ENCODE measurements at regions not wholly inside any gene's neighbourhood (a gene's known extent, or its start where the extent isn't known, plus 50 kb on each side); places are given as distances from the start of the nearest gene placed in this dataset.

DNA sequence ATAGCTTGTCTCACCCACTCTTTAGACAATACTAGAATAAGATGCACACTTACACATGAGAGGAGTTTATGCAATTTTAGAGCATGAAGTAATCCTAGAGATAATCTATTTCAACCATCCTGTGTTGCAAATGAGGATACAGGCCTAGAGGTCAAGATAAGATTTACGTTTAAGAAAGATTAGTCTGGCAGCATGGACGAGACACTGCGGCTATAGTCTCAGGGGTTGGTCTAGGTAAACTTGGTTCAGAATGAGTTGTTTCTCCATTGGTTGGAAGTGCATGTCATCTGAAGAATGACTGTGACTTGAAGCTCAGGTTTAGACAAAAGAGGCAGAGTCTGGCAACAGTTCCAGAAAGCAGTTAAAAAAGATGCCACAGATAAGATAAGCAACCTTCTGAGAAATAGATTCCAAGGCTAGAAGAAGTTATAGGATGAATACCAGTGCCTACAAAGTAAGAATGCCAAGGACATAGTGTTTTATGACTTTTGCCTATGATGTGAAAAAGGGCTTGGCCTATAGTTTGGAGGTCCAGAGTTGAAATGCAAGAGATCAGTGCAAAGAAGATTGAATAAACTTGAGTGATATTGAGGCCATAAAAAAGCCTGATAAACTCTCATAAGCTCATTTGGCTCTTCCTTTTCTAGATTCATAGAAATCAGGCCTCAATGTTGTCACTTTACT, 631.0 kb downstream of the SQOR start:
- DNase-seq: no peak

DNA sequence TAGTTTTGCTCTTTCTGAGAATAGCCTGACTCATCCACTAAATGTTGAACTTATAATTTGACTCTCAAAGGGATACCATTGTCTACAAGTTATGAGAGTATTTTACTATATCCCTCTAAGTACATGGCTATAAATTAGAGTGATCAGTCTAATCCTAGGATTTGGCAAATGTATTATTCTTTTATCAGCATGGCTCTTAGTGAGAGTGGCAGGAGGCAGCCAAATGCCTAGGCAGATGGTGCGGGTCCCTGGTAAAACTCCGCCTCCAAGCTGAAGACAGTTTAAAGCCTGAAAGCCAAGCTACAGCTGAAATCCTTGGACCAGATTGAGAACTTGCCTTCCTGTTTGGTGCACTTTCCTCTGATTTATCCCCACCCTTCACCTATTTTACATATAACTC, 631.8 kb downstream of the SQOR start:
- DNase-seq: no peak

DNA sequence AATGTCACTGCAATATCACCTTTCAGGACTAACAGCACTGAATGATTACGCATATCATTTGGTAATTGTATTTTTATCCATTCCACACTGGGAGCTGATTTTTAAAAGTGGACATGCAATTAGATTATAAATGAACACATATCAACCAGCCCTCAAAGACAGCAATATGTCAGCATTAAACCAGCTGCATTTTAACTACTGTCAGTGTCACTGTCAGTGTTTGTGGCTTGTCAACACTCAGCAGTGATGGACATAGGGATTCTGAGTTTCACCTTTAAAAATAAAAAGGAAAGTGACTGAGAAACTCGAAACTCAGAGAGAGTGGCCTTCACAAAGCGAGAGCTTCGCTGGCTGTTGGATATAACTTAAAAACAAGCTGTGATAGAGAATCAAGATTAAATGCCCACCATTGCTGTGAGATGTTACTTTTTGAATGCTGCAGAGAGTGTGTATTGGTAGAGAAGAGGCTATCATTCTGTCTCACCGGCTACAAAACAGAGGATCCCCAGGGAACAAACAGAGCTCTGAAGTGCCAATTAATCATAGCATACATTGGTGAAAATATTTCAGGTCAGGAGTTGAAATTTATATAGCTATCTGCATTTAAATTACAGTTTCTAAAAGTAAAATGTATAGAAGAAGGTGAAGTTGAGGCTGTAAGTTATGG, 635.8 kb downstream of the SQOR start:
- no peak for DNase-seq

DNA sequence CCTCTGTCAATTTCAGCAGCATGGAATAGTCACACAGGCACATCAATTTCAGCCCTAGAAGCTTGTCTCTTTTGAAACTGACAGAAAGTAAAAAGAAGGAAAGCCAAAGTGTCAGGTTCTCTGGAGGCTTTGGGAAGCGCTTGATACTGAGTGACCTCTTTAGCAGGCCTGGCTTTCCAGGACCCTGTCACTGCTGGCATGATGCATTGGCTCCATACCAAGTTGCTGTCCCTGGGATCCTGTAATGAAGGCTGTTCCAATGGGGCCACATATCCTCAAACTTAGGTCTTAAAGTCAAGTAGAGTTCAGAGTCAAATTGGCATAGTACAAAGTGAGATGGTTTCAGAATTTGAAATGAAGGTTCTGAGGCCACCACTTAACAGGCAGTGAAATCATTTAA, 640.9 kb downstream of the SQOR start:
- DNase-seq: no peak

DNA sequence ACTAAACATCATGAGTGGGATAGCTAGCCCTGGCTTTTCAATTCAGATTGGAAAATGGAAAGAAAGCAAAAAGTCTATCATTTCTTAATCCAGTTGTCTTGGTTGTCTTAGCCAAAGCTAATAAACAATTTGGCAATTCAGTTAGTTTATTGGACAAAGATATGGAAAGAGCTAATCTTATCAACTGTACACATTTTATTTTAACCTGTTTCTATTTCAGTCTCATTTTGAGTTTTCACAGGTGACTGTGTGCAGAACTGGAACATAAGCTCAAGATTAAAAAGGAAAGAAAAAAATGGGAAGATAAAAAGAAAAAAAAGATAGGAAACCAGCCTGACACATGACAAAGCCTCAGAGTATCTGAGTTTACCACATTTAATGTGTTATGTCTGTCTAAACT, 642.6 kb downstream of the SQOR start:
- DNase-seq: no peak

DNA sequence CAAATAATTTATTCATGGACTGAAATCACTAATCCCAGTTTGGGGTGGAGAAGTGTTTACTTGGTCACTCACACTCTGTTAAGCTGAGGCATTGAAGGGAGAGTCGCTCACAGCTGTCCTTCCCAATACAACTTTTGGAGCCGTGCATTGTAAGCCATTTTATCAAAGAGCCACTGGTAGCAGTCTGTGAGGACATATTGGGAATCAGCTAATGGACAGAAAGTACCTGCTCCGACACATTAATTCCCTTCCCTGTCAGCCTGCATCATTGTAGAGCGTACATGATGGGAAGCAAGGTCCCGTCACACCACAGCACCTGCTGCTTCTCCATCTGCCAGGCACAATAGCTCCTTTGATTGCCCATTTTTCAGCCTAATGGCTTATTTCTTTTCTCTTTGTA, 643.2 kb downstream of the SQOR start:
- peak; percentile 71 for DNase-seq

DNA sequence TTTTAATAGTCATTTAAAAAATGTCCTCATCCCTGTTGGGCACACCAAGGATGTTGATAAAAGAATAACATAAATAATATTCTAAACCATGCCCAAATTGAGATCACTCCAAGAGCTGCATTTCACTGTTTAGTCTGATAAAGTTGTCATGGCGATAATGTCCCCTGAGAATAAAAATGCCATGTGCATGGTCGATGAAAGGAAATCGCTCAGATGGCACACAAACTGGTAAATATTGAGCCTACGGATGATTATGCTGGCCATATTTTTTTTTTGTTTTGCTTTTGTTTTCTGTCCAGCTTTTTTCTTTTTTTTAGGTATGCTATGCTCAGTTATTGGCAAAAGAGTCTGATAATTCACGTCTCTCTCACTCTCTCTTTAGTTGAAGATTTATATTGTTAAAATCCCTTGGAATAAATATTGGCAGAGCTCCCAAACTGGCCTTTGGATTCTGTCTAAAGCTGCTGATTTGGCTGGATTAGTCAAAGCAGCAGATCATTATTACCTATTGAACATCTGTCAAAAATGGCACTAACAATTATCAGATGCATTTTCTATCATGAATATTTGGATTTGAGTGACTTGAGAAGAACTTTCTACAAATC, 643.8 kb downstream of the SQOR start:
- DNase-seq: peak; percentile 72

DNA sequence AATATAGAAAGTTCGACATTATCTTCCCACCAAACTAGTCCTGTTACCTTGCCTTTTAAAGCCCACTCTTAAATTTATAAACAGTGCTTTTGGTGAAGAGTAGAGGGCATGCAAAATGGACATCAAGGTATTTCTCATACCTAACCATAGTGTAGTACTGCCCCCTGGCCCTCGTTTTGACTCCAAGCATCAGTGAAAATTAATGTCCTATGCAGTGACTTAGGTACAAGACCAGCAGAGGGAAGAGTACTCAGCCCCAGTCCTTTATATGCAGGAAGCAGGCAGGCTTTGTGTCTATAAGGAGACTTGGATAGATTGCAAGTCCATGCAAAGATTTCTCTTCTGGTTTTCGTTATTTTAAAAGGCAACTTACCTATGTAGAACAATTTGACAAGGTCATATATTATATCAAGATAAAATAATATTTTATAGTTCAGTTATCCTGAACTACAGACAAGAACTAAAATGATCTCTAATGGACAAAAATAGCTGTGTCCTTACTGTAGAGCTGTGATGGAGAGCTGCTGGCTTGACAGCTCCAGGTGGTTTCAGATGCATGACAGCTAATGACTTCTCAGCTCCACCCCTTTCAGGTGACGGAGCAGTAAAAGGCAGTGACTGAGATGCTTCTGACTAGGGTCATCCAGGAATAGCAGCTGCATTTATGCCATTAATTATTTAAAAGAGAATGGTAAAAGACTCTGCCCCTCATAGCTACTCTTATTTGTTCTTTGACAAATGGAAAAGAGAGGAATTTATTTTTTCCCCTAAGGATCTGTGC, 646.1 kb downstream of the SQOR start:
- peak; percentile 27 for DNase-seq

DNA sequence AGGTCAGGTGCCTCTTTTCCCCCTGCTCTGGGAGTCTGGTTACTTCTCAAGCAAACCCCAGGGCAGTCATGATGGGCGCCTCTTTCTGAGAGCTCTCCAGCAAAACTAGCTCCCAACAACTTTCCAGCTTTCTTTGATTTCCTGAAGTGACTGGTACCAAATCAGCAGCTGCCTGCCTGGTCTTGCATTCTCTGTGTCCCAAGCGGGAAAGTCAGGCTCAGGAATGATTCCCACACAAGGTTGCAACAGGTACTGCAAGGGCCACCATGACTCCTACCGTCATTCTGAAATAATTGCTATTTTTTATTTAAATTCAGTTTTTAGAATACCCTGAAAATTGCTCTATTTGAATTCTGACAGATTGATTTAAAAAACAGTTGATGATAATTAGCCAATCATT, 658.7 kb downstream of the SQOR start:
- no peak for DNase-seq

DNA sequence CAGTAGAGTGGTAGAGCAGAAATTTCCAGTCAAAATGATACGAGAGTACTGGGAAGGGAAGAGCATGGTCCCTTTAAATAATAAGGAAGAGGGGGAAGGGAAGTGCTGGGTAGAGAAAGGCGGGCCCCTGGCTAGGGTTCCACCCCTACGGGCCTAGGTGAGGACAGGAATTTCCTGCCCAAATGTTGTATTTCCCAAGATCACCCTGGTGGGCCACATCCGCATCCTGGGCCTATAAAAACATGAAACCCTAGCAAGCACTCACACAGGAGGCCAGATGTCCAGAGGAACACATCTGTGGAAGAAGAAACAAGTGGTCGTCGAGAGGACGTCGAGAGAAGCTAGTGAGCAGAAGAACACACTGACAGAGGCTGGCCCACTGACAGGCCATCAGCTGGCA, 661.2 kb downstream of the SQOR start:
- no peak for DNase-seq

DNA sequence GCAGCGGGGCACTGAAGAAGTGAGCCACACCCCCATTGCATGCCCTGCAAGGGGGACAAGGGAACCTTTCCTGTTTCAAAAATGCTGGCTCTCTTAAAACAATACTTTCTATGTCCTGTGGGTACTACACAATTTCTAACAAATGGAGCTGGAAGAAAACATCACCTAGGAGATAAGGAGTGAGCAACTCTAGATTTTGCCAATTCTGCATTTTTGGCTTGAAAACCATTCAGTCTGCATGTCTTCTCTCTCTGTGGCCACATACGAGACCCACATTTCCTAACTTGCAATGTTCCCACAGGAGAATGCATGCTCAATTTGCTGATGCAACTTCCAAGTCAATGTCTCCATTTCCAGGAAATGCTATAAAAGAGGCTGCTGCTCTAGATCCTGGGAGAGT, 662.0 kb downstream of the SQOR start:
- no peak for DNase-seq

DNA sequence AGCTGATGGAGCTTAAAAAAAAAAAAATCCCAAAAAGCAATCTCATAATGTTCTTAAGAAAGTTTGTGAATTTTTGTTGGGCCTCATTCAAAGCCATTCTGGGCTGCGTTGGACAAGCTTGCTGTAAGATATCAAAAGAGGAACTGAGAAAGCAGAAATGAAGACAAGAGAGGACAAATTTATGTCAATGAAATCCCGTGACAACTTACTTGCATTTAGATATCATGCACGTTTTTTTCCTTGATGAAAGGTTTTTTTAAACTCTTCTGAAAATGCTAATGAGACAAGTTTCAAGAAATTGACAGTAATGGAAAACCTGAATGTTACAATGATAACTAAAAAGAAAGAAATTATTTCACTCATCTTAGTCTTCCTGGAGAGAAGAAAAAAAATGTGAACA, 662.9 kb downstream of the SQOR start:
- no peak for DNase-seq

DNA sequence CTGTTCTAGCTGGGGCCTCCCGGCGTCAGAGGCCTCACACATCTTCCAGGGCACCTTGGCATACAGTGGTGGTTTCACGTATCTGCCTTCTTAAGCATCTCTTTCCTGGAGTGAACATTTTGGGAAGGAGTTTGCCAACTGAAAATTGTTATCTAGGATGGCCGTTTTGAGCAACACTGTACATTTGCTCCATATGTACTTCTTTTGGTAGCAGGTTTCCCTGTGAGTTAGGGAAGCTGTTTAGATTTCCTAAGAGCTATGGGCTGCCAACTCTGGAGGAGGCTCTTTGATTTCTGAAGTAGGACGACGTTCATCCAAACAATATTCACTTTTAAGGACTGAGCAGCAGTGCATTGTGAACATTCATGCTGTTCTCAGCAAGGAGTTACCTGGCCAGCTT, 665.9 kb downstream of the SQOR start:
- DNase-seq: no peak

DNA sequence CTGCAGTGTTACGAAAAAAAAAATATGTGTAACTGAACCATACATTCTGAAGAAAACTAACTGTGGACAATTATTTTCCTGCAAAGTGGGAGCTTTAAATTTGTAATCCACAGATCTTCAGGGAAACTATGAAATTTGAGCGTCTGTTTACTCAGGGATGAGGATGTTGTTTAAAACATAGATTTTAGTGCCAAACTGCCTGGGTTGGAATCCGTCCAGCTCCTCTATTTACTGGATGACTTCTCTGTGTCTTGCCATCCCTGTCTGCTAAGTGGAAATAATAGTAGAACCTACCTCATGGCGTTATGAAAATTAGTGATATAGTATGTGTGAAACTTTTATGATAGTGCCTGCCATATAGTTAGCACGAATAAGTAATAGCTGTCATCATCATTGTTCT, 666.5 kb downstream of the SQOR start:
- peak; percentile 18 for DNase-seq

DNA sequence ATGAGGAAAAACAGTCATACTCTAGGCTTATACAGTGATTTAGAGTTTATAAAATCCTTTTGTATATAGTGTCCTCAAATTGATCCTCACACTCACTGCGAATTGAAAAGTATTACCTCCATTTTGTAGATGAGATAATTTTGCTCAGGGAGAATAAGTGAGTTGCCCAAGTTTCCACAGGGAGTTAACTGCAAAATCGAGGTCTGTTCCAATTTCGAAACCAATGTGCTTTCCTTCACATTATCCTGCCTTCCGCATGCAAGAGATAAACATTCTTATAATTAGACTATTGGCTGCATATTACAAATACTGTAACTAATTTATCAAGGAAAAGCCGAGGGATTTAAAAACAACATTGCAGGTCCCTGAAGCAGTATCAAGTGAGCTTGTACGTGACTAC, 667.0 kb downstream of the SQOR start:
- no peak for DNase-seq

DNA sequence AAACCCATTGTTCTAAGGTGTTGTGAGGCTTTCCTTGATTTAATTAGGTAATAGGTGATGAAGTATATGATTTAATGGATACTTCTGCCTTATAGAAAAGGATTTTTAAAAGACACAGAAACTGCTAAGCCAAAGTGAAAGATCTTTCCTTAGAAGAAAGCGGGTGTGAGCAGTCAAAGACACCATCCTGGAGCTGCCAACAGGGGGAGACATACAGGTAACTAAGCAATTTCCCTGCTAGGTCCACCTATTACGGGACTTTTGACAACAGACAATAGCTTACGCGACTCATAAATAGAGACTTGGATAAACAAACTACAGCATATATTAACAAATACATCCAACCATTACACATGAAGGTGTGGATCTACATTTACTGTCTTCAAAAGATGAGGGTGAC, 669.5 kb downstream of the SQOR start:
- DNase-seq: no peak

DNA sequence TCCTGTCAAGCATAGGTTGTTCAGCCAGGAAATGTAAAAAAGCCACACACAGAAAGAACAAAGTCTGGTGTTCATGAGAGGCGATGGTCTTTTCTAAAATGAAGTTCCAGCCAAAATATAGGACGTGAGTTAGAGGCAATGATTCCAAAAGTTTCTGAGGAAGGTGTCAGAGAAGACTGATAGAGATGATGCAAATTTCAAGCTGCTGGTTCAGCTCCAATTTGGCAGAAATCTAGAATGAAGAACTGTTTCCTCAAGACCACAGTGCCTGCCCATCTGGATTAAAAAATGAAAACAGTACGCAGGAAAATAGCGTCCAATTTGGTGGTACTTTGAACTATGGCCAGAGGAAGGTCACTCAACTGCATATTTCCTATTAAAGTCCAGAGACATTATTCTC, 672.9 kb downstream of the SQOR start:
- DNase-seq: no peak

DNA sequence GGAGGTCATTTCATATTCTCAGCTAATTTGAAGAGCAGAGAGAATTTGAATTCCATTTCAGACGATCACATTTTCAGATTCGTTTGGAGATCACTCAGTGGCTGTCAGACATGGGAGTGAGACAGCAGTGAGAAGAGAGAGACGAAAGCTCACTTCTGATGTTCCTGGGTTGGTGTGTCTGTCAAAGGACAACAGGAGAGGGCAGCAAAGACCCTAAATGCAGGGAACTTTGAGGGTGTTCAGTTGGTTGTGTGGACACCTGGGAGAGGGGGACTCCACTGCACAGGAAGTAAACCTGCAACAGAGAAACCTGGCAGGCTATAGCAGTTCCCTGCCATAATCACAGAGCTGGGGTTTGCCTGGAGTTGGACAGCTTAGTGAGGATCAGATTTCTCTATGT, 675.1 kb downstream of the SQOR start:
- DNase-seq: peak; percentile 29

DNA sequence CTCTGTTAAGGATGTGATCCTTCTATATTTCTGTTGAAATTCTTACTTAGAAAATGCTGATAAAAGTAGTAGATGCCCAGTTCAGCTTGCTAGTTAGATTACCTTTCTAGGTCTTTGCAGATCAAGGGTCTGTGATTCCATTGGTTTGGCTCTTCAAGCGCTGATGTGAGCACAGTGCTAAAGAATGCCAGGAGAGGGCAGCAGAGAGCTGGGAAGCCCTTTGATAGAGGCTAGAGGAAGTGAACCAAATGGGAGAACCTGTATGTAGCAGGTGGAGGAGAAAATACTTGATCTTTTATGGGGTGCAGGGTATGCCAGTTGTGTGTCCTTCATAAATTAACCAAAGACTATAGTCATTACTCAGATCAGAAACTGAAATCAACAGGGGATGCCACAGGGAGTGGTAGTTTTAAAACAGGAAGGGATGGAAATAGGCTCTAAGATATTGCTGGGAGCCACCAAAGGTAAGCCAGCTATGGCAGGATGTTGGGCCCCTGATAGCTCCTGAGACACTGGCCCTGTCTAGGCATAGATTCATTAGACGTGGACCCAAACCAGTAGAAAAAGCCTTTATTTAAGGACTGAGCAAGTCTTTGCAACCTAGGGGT, 677.4 kb downstream of the SQOR start:
- peak; percentile 57 for DNase-seq

DNA sequence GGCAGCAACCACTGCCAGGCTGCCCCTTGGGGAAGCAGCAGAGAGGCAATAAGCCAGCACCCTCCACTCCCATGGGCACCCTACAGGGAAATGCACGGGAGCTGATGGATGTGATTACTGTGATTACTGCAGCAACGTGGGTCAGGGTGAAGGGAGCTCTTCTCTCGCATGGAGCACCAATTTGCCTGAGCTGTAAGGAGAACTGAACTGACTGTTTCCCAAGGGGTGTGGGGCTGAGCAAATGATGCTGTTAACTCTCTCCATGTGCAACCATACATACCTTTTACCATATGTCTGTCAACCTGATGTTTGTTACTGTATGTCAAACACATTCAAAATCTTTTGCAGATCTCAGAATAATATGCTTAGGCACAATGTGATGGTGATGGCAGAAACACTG, 680.6 kb downstream of the SQOR start:
- peak; percentile 9 for DNase-seq

DNA sequence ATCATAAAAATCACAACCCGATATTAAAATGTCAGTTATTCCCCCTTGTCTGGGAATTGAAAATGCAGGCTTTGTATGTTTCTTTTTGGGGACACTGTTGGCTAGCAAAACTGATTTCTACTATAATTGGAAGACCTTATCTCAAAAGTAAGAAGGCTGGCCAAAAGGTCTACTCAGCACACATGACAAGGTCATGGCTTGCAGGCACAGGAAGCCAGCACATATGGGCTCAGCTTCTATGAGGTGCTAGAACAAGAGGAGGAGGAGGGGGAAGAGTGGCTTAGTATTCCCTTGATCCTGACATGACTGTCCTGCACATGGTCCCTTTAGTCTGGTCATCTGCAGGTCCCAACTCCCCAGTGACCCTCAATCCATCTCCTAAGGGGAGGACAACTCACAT, 681.2 kb downstream of the SQOR start:
- no peak for DNase-seq

DNA sequence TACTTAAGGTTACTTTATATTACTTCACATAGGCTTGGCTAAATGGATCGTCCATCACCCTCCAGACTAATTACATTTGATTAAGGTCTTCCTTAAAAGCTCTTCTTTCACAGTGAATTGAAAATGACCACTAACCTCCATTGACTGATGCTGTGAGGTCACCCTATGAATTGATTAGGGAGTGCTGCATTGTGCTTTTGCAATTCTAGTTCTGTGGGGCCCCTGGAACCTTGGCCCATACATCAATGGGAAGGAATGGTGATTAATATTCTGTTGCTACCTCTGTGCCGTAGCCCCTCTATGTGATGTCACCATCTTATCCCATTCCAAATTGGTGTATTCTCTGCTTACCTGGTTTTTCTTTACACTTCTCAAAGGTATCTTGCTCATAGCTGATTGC, 682.2 kb downstream of the SQOR start:
- no peak for DNase-seq

DNA sequence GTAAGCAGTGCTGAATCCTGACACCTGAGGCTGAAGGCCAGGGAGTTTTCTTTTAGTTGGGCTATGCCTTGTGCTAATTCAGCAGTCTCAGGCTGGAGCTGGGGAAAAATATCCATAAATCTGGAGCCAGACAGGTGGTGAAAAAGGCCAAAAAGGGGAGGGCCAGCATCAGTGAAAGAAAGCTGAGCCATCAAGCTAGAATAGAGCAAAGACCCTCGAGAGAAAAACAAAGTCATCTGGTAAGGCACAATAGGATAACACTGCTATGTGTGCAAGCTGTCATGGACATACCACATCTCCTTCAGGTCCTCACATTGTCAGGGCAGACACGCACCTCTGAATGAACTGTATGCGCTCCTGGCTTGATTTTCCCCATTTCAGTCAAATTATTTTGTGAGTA, 687.9 kb downstream of the SQOR start:
- peak; percentile 89 for DNase-seq

Data from NCI-H1105 (cell line).